A673 (cell line): ENCODE measurements at regions not wholly inside any gene's neighbourhood (a gene's known extent, or its start where the extent isn't known, plus 50 kb on each side); places are given as distances from the start of the nearest gene placed in this dataset.

Source experiments
- BruUV-seq: library from RNA; stranded (reverse); fragments of 400-500 nt; replicated peaks from 2 replicates; lab custom pipeline; 2021; lab: Mats Ljungman, UMichigan
- CTCF ChIA-PET: fragments of 300-600 bp; sonication (Branson Sonifier 250); formaldehyde crosslinking; loops from one replicate; lab custom pipeline; 2022; ENCODE audit warnings: antibody characterized with exemption; lab: Charles Lee
- POLR2A ChIA-PET: fragments of 300-600 bp; sonication (Branson Sonifier 250); formaldehyde crosslinking; loops from one replicate; lab custom pipeline; 2022; ENCODE audit warnings: antibody characterized with exemption; ENCODE audit not compliant: low non-redundant PET; lab: Charles Lee
- DNase-seq: peaks from one replicate; pipeline ENCODE4 v3.0.0-alpha.2; 2015; ENCODE audit warnings: low spot score
- H3K27ac ChIP-seq: fragments of 200-600 bp; sonication (generic); 2 replicates; pipeline ENCODE4 v1.5.1; 2016; ENCODE audit warnings: mixed run types, low read depth, mild to moderate bottlenecking, mixed read lengths, antibody characterized with exemption, low read length; ENCODE audit not compliant: poor library complexity, severe bottlenecking
- H3K27me3 ChIP-seq: fragments of 200-600 bp; sonication (generic); replicated peaks from 2 replicates; pipeline ENCODE4 v1.6.1; 2017; ENCODE audit warnings: mixed run types, low read depth, mild to moderate bottlenecking, mixed read lengths, antibody characterized with exemption, low read length; ENCODE audit not compliant: insufficient read depth, poor library complexity
- H3K36me3 ChIP-seq: fragments of 200-600 bp; sonication (generic); 2 replicates; pipeline ENCODE4 v1.6.1; 2016; ENCODE audit warnings: mixed run types, mild to moderate bottlenecking, mixed read lengths, antibody characterized with exemption, low read length; ENCODE audit not compliant: insufficient read depth, poor library complexity, severe bottlenecking
- H3K4me1 ChIP-seq: fragments of 200-600 bp; sonication (generic); 2 replicates; pipeline ENCODE4 v1.6.1; 2017; ENCODE audit warnings: mixed run types, mild to moderate bottlenecking, mixed read lengths, antibody characterized with exemption, low read length; ENCODE audit not compliant: insufficient read depth, poor library complexity, severe bottlenecking
- H3K4me3 ChIP-seq: fragments of 200-600 bp; sonication (generic); 2 replicates; pipeline ENCODE4 v1.5.1; 2016; ENCODE audit warnings: low read depth, mixed run types, mild to moderate bottlenecking, mixed read lengths, low read length; ENCODE audit not compliant: poor library complexity, severe bottlenecking
- H3K9me3 ChIP-seq: fragments of 200-600 bp; sonication (generic); 2 replicates; pipeline ENCODE4 v1.6.1; 2016; ENCODE audit warnings: mixed run types, low read depth, mild to moderate bottlenecking, mixed read lengths, antibody characterized with exemption, low read length; ENCODE audit not compliant: poor library complexity, severe bottlenecking
- CTCF ChIP-seq: fragments of 300-800, 200-600 bp; sonication (generic); conservative IDR thresholded peaks from 2 replicates; pipeline ENCODE4 v1.5.1; 2017; ENCODE audit warnings: low read depth, mild to moderate bottlenecking, antibody characterized with exemption, low read length, moderate library complexity, mixed read lengths
- EZH2 ChIP-seq: fragments of 200-600 bp; sonication (generic); IDR thresholded peaks from 2 replicates; pipeline ENCODE4 v1.6.1; 2017; ENCODE audit warnings: borderline replicate concordance, low read depth, mild to moderate bottlenecking, mixed read lengths, antibody characterized with exemption, low read length; ENCODE audit not compliant: poor library complexity, severe bottlenecking
- intact Hi-C: fragments of 100-400 bp; cut with micrococcal nuclease; formaldehyde crosslinking; loops from one replicate; pipeline ENCODE4 v1.10.0; 2022; ENCODE audit not compliant: unreplicated experiment

GRCh38 chr7:18393465-18394118 lies 102.0 kb upstream of the HDAC9 start:
- no peaks in the 10 kb centered on the region for H3K4me1 ChIP-seq
- intact Hi-C loops, result no loop called here
- no peaks in the 10 kb centered on the region for H3K36me3 ChIP-seq
- CTCF ChIA-PET, result no interaction called here
- no peaks in the 10 kb centered on the region for H3K9me3 ChIP-seq
- H3K27ac ChIP-seq, result no peak overlapping the region
- H3K4me3 ChIP-seq, result no peak overlapping the region
- DNase-seq, result no peak
- BruUV-seq, result no TSS peak
- TF ChIP-seq CTCF, result no peak
- TF ChIP-seq EZH2, result no peak
- no peaks in the 10 kb centered on the region for H3K27me3 ChIP-seq
- POLR2A ChIA-PET, result no interaction called here

- no peaks in the 10 kb centered on the region for H3K4me1 ChIP-seq
- POLR2A ChIA-PET, result no interaction called here
- intact Hi-C loops, result no loop called here
These were observed 99.7 kb upstream of the HDAC9 start for GRCh38 chr7:18395868-18396267.

GRCh38 chr7:18396953-18397352 lies 98.6 kb upstream of the HDAC9 start:
- BruUV-seq, result no TSS peak
- H3K4me1 ChIP-seq, result no peaks in the 10 kb centered on the region
- ChIA-PET CTCF (no interaction called here), POLR2A (no interaction called here)
- H3K9me3 ChIP-seq, result no peaks in the 10 kb centered on the region
- intact Hi-C loops, result no loop called here
- TF ChIP-seq CTCF, result no peak
- TF ChIP-seq EZH2, result no peak
- no peak for DNase-seq
- no peaks in the 10 kb centered on the region for H3K36me3 ChIP-seq
- H3K27me3 ChIP-seq, result no peaks in the 10 kb centered on the region
- no peak overlapping the region for H3K4me3 ChIP-seq
- no peak overlapping the region for H3K27ac ChIP-seq

More at GRCh38 chr7:18395868-18396267, 99.7 kb upstream of the HDAC9 start:
- H3K36me3 ChIP-seq, result no peaks in the 10 kb centered on the region
- no peak overlapping the region for H3K27ac ChIP-seq
- CTCF ChIA-PET, result no interaction called here
- H3K27me3 ChIP-seq, result no peaks in the 10 kb centered on the region
- TF ChIP-seq CTCF, result no peak
- no peak for TF ChIP-seq EZH2
- no peak for DNase-seq
- H3K9me3 ChIP-seq, result no peaks in the 10 kb centered on the region
- no peak overlapping the region for H3K4me3 ChIP-seq
- BruUV-seq, result no TSS peak
